NCI-H1105 treated with DMSO at 0.1 percent for 48 hours (cell line): ENCODE measurements at regions not wholly inside any gene's neighbourhood (a gene's known extent, or its start where the extent isn't known, plus 50 kb on each side); places are given as distances from the start of the nearest gene placed in this dataset.

Source experiments
- DNase-seq: peaks from one replicate; lab custom pipeline; 2025; lab: John Stamatoyannopoulos, UW

- no peak for DNase-seq
These were observed 456.2 kb downstream of the ADAMTS20 start for GRCh38 chr12:43095669-43096280.

- no peak for DNase-seq
These were observed 457.0 kb downstream of the ADAMTS20 start for GRCh38 chr12:43094886-43095575.

GRCh38 chr12:43090981-43091380 lies 461.0 kb downstream of the ADAMTS20 start:
- no peak for DNase-seq

GRCh38 chr12:43087195-43088091 lies 464.6 kb downstream of the ADAMTS20 start:
- no peak for DNase-seq

- DNase-seq = no peak
These were observed 472.5 kb downstream of the ADAMTS20 start for GRCh38 chr12:43079476-43079875.

GRCh38 chr12:43078976-43079375 lies 473.0 kb downstream of the ADAMTS20 start:
- DNase-seq = no peak

- no peak for DNase-seq
These were observed 479.6 kb downstream of the ADAMTS20 start for GRCh38 chr12:43072431-43072830.

- DNase-seq = no peak
These were observed 480.2 kb upstream of the PRICKLE1 start for GRCh38 chr12:43069768-43070221.

- no peak for DNase-seq
These were observed 476.9 kb upstream of the PRICKLE1 start for GRCh38 chr12:43066471-43066870.

GRCh38 chr12:43063650-43064049 lies 474.1 kb upstream of the PRICKLE1 start:
- no peak for DNase-seq

GRCh38 chr12:43062201-43062895 lies 472.8 kb upstream of the PRICKLE1 start:
- DNase-seq = no peak

- no peak for DNase-seq
These were observed 471.2 kb upstream of the PRICKLE1 start for GRCh38 chr12:43060742-43061141.

GRCh38 chr12:43058616-43059015 lies 469.1 kb upstream of the PRICKLE1 start:
- no peak for DNase-seq

GRCh38 chr12:43057566-43057965 lies 468.0 kb upstream of the PRICKLE1 start:
- peak; percentile 2 for DNase-seq

- DNase-seq = no peak
These were observed 464.5 kb upstream of the PRICKLE1 start for GRCh38 chr12:43054085-43054484.

GRCh38 chr12:43052441-43052840 lies 462.9 kb upstream of the PRICKLE1 start:
- peak; percentile 40 for DNase-seq

- no peak for DNase-seq
These were observed 454.7 kb upstream of the PRICKLE1 start for GRCh38 chr12:43044241-43044640.

GRCh38 chr12:43038991-43039390 lies 449.4 kb upstream of the PRICKLE1 start:
- DNase-seq = no peak

- DNase-seq = no peak
These were observed 440.4 kb upstream of the PRICKLE1 start for GRCh38 chr12:43029971-43030370.

- DNase-seq = no peak
These were observed 439.3 kb upstream of the PRICKLE1 start for GRCh38 chr12:43028826-43029225.

- DNase-seq = no peak
These were observed 433.3 kb upstream of the PRICKLE1 start for GRCh38 chr12:43022838-43023237.

- DNase-seq = no peak
These were observed 425.7 kb upstream of the PRICKLE1 start for GRCh38 chr12:43015090-43015737.
